ENCODE measurements at regions not wholly inside any gene's neighbourhood (a gene's known extent, or its start where the extent isn't known, plus 50 kb on each side); places are given as distances from the start of the nearest gene placed in this dataset.
"Not testable (repeated sequence)": the region's sequence is repeated elsewhere in the genome, so short reads cannot be mapped to it uniquely, and the experiment has no call there.

- no peak for TF ChIP-seq CTCF (IDR thresholded peaks at IDR 0.05)
- Mint-ChIP-seq H3K4me3 (no peak overlapping the region), H3K4me1 (no peaks in the 10 kb centered on the region), H3K9me3 (no peaks in the 10 kb centered on the region), H3K36me3 (ENCODE audit: low read depth) (no peaks in the 10 kb centered on the region), H3K27me3 (ENCODE audit: low read depth, poor library complexity) (no peaks in the 10 kb centered on the region), H3K27ac (no peak overlapping the region)
- DNase-seq, result no peak
Measured at GRCh38 chr3:110015231-110015963, 678.1 kb upstream of the DPPA4 start.

- H3K4me3 Mint-ChIP-seq, result no peak overlapping the region
- no peaks in the 10 kb centered on the region for H3K9me3 Mint-ChIP-seq
- TF ChIP-seq CTCF (IDR thresholded peaks at IDR 0.05), result no peak
- no peaks in the 10 kb centered on the region for H3K4me1 Mint-ChIP-seq
- no peaks in the 10 kb centered on the region for H3K36me3 Mint-ChIP-seq (ENCODE audit: low read depth)
- H3K27me3 Mint-ChIP-seq (ENCODE audit: low read depth, poor library complexity), result no peaks in the 10 kb centered on the region
- H3K27ac Mint-ChIP-seq, result no peak overlapping the region
- no peak for DNase-seq
Measured at GRCh38 chr3:110016235-110016815, 679.0 kb upstream of the DPPA4 start.

- Mint-ChIP-seq H3K27ac (no peak overlapping the region), H3K9me3 (no peaks in the 10 kb centered on the region), H3K4me3 (no peak overlapping the region), H3K27me3 (ENCODE audit: low read depth, poor library complexity) (no peaks in the 10 kb centered on the region), H3K4me1 (no peaks in the 10 kb centered on the region), H3K36me3 (ENCODE audit: low read depth) (no peaks in the 10 kb centered on the region)
- no peak for TF ChIP-seq CTCF (IDR thresholded peaks at IDR 0.05)
- DNase-seq, result no peak
Measured at GRCh38 chr3:110017304-110017703, 680.0 kb upstream of the DPPA4 start.

GRCh38 chr3:110021659-110022058 lies 684.3 kb upstream of the DPPA4 start:
- no peaks in the 10 kb centered on the region for H3K4me1 Mint-ChIP-seq
- TF ChIP-seq CTCF (IDR thresholded peaks at IDR 0.05), result no peak
- no peaks in the 10 kb centered on the region for H3K27me3 Mint-ChIP-seq (ENCODE audit: low read depth, poor library complexity)
- H3K9me3 Mint-ChIP-seq, result peaks cover 14% of the 10 kb centered on the region
- no peaks in the 10 kb centered on the region for H3K36me3 Mint-ChIP-seq (ENCODE audit: low read depth)
- no peak overlapping the region for H3K4me3 Mint-ChIP-seq
- DNase-seq, result no peak
- no peak overlapping the region for H3K27ac Mint-ChIP-seq

GRCh38 chr3:110023022-110023421 lies 685.7 kb upstream of the DPPA4 start:
- peaks cover 14% of the 10 kb centered on the region for H3K9me3 Mint-ChIP-seq
- not testable (repeated sequence) for H3K36me3 Mint-ChIP-seq (ENCODE audit: low read depth); H3K4me1 Mint-ChIP-seq

GRCh38 chr3:110026421-110026820 lies 689.1 kb upstream of the DPPA4 start:
- peaks cover 14% of the 10 kb centered on the region for H3K9me3 Mint-ChIP-seq
- H3K27me3 Mint-ChIP-seq (ENCODE audit: low read depth, poor library complexity), result no peaks in the 10 kb centered on the region
- no peak overlapping the region for H3K27ac Mint-ChIP-seq
- H3K4me3 Mint-ChIP-seq, result no peak overlapping the region
- H3K4me1 Mint-ChIP-seq, result peaks cover 3% of the 10 kb centered on the region
- no peak for TF ChIP-seq CTCF (IDR thresholded peaks at IDR 0.05)
- no peak for DNase-seq
- no peaks in the 10 kb centered on the region for H3K36me3 Mint-ChIP-seq (ENCODE audit: low read depth)

More at GRCh38 chr3:110023022-110023421, 685.7 kb upstream of the DPPA4 start:
- H3K4me3 Mint-ChIP-seq; DNase-seq; H3K27me3 Mint-ChIP-seq (ENCODE audit: low read depth, poor library complexity); H3K27ac Mint-ChIP-seq: not testable (repeated sequence)
